ENCODE measurements at regions not wholly inside any gene's neighbourhood (a gene's known extent, or its start where the extent isn't known, plus 50 kb on each side); places are given as distances from the start of the nearest gene placed in this dataset.

DNA sequence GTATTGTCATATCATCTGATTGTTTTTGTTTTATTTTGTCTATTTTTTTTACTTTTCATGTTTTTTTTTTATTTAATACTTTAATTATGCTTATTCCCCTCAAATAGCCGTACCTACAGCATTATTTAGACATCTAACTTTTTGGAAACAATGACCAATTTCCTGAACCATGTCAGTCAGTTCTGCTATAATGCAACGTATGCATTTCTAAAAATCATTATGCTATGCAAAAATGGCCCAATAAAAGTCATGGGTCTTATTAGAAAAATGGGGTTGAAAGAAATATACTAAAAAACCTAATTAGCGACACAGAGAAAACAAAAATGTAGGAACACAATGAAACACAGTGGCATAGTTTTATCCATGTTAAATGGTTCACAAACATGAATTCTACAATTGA is 1454.7 kb downstream of the GRIK2 start (continued):
- no peak for TF ChIP-seq RXRA (IDR thresholded peaks at IDR 0.05; ENCODE audit: borderline replicate concordance, low read depth)
- no peak for TF ChIP-seq RFX5 (IDR thresholded peaks at IDR 0.05; ENCODE audit: low read length)
- no peak for TF ChIP-seq ELF1 (IDR thresholded peaks at IDR 0.05)
- TF ChIP-seq NRF1 (IDR thresholded peaks at IDR 0.05; ENCODE audit: low read depth, low read length) = no peak

DNA sequence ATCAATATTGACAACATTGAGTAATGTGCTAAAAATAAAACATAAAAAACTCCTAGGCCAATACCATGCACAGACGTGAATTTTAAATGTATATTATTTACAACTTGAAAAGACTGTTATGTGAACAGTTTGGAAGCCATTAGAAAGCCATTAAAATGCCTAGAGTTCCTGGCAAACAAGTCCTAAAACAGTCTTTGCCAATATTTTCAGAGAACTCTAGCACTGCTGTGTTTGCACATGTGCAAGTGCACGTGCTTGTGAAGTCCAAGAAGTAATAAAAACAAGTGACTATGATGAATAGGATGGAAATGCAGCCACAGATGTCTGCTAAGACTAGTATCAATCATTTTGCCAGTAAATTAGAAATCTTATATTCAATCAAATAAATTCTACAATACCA is 1447.6 kb downstream of the GRIK2 start:
- Histone ChIP-seq H3K4me2 (no peak overlapping the region), H3F3A (replicated peaks; ENCODE audit: insufficient read depth) (no peaks in the 10 kb centered on the region), H4K20me1 (ENCODE audit: insufficient read depth) (no peaks in the 10 kb centered on the region), H3K79me2 (ENCODE audit: insufficient read depth) (no peaks in the 10 kb centered on the region), H3K9me3 (no peaks in the 10 kb centered on the region), H3K4me1 (ENCODE audit: control insufficient read depth in 1 of 2, insufficient read depth in 2 of 2, low read depth in 1 of 2, low read length in 1 of 2) (no peaks in the 10 kb centered on the region; a peak in 1 of 4 replicates), H3K27ac (ENCODE audit: low read depth in 2 of 2, low read length in 1 of 2) (no peak overlapping the region), H3K36me3 (replicated peaks in 1 of 2; ENCODE audit: control insufficient read depth in 1 of 2, insufficient read depth in 2 of 2, low read length in 1 of 2) (no peaks in the 10 kb centered on the region), H3K4me3 (ENCODE audit: low read depth in 2 of 2, low read length in 1 of 2) (no peak overlapping the region), H3K9ac (no peak overlapping the region), H2AFZ (ENCODE audit: low read depth) (no peak overlapping the region), H3K9me2 (no peaks in the 10 kb centered on the region), H3K27me3 (ENCODE audit: insufficient read depth) (no peaks in the 10 kb centered on the region)
- no peak for DNase-seq
- ChIA-PET CTCF (no interaction called here), POLR2A (no interaction called here)
- 45% methylated on average over 2 of the region's 2 CpGs for WGBS (ENCODE audit: low lambda C conversion rate)
- TF ChIP-seq, protein P1, sequence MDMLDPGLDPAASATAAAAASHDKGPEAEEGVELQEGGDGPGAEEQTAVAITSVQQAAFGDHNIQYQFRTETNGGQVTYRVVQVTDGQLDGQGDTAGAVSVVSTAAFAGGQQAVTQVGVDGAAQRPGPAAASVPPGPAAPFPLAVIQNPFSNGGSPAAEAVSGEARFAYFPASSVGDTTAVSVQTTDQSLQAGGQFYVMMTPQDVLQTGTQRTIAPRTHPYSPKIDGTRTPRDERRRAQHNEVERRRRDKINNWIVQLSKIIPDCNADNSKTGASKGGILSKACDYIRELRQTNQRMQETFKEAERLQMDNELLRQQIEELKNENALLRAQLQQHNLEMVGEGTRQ (IDR thresholded peaks at IDR 0.05; ENCODE audit: borderline replicate concordance, low read depth, low read length) = no peak
- TF ChIP-seq JUND (IDR thresholded peaks at IDR 0.05) (no peak), FOXJ3 (CRISPR knock-in tag; IDR thresholded peaks at IDR 0.05) (no peak), YY1 (IDR thresholded peaks at IDR 0.05; ENCODE audit: low read depth) (no peak), TEAD4 (IDR thresholded peaks at IDR 0.05; ENCODE audit: borderline replicate concordance, insufficient read depth) (no peak), GABPA (IDR thresholded peaks at IDR 0.05; ENCODE audit: low read depth) (no peak), FOSL2 (IDR thresholded peaks at IDR 0.05; ENCODE audit: borderline replicate concordance, low read depth) (no peak), RAD21 (IDR thresholded peaks at IDR 0.05; ENCODE audit: low read length) (no peak)
- TF ChIP-seq, protein P2, sequence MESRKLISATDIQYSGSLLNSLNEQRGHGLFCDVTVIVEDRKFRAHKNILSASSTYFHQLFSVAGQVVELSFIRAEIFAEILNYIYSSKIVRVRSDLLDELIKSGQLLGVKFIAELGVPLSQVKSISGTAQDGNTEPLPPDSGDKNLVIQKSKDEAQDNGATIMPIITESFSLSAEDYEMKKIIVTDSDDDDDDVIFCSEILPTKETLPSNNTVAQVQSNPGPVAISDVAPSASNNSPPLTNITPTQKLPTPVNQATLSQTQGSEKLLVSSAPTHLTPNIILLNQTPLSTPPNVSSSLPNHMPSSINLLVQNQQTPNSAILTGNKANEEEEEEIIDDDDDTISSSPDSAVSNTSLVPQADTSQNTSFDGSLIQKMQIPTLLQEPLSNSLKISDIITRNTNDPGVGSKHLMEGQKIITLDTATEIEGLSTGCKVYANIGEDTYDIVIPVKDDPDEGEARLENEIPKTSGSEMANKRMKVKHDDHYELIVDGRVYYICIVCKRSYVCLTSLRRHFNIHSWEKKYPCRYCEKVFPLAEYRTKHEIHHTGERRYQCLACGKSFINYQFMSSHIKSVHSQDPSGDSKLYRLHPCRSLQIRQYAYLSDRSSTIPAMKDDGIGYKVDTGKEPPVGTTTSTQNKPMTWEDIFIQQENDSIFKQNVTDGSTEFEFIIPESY (IDR thresholded peaks at IDR 0.05; ENCODE audit: borderline replicate concordance, low read depth) = no peak
- TF ChIP-seq, protein P3, sequence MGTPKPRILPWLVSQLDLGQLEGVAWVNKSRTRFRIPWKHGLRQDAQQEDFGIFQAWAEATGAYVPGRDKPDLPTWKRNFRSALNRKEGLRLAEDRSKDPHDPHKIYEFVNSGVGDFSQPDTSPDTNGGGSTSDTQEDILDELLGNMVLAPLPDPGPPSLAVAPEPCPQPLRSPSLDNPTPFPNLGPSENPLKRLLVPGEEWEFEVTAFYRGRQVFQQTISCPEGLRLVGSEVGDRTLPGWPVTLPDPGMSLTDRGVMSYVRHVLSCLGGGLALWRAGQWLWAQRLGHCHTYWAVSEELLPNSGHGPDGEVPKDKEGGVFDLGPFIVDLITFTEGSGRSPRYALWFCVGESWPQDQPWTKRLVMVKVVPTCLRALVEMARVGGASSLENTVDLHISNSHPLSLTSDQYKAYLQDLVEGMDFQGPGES (IDR thresholded peaks at IDR 0.05; ENCODE audit: low read depth, low read length) = no peak
